GM21360 (cell line): ENCODE measurements at regions not wholly inside any gene's neighbourhood (a gene's known extent, or its start where the extent isn't known, plus 50 kb on each side); places are given as distances from the start of the nearest gene placed in this dataset.

Source experiments
- ATAC-seq: cut with Tn5 transposase; IDR thresholded peaks from one replicate; pipeline ENCODE4 v1.9.1; 2021; ENCODE audit warnings: mild to moderate bottlenecking, moderate library complexity; ENCODE audit not compliant: unreplicated experiment

GRCh38 chr18:11237484-11237883, 88.1 kb upstream of the PIEZO2 start:
- ATAC-seq, result no peak

GRCh38 chr18:11237066-11237465, 87.7 kb upstream of the PIEZO2 start:
- ATAC-seq, result no peak

GRCh38 chr18:11224153-11224552, 74.8 kb upstream of the PIEZO2 start:
- no peak for ATAC-seq

- ATAC-seq, result no peak
Observed at GRCh38 chr18:11219571-11219970, 70.2 kb upstream of the PIEZO2 start.

- ATAC-seq, result no peak
Observed at GRCh38 chr18:11215216-11215615, 65.8 kb upstream of the PIEZO2 start.

DNA sequence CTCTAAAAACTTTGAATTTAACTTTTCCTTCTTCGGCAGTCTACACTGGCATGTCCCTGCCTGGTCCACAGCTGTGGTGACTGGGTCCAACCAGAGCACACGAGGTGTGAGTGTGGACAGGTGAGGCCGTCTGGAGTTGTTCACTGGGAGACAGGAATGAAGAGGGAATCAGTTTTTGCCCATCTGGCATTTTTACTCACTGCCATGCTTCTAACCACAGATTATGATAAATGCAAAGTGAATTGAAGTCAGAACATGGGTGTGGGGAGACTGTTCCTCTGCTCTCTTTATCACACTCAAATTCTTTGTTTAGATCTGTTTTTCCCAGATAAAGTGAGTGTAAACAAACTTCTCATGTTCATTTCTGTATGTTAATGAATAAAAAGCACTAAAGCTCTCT, 54.7 kb upstream of the PIEZO2 start:
- no peak for ATAC-seq

GRCh38 chr18:11199477-11199876, 50.1 kb upstream of the PIEZO2 start:
- no peak for ATAC-seq
